ENCODE measurements at regions not wholly inside any gene's neighbourhood (a gene's known extent, or its start where the extent isn't known, plus 50 kb on each side); places are given as distances from the start of the nearest gene placed in this dataset.

GRCh38 chr2:33730193-33730592 is 131.1 kb upstream of the FAM98A start:
- Mint-ChIP-seq H3K9me3 (peaks cover 15% of the 10 kb centered on the region), H3K27ac (no peak overlapping the region), H3K4me3 (no peak overlapping the region), H3K4me1 (no peaks in the 10 kb centered on the region), H3K36me3 (ENCODE audit: low read depth) (peaks cover 5% of the 10 kb centered on the region), H3K27me3 (ENCODE audit: low read depth, poor library complexity) (no peaks in the 10 kb centered on the region)
- DNase-seq, result no peak
- no peak for TF ChIP-seq CTCF (IDR thresholded peaks at IDR 0.05)

GRCh38 chr2:33729353-33729752 is 130.3 kb upstream of the FAM98A start:
- H3K27me3 Mint-ChIP-seq (ENCODE audit: low read depth, poor library complexity), result no peaks in the 10 kb centered on the region
- DNase-seq, result no peak
- H3K27ac Mint-ChIP-seq, result no peak overlapping the region
- no peak for TF ChIP-seq CTCF (IDR thresholded peaks at IDR 0.05)
- H3K4me1 Mint-ChIP-seq, result no peaks in the 10 kb centered on the region
- peaks cover 15% of the 10 kb centered on the region for H3K9me3 Mint-ChIP-seq
- H3K4me3 Mint-ChIP-seq, result no peak overlapping the region
- peaks cover 5% of the 10 kb centered on the region for H3K36me3 Mint-ChIP-seq (ENCODE audit: low read depth)

- Mint-ChIP-seq H3K27ac (no peak overlapping the region), H3K36me3 (ENCODE audit: low read depth) (peaks cover 5% of the 10 kb centered on the region), H3K4me1 (no peaks in the 10 kb centered on the region), H3K27me3 (ENCODE audit: low read depth, poor library complexity) (no peaks in the 10 kb centered on the region), H3K4me3 (no peak overlapping the region), H3K9me3 (peaks cover 15% of the 10 kb centered on the region)
- no peak for TF ChIP-seq CTCF (IDR thresholded peaks at IDR 0.05)
- DNase-seq, result no peak
These were observed 129.0 kb upstream of the FAM98A start for GRCh38 chr2:33728106-33728505.

- H3K4me3 Mint-ChIP-seq, result no peak overlapping the region
- no peaks in the 10 kb centered on the region for H3K4me1 Mint-ChIP-seq
- TF ChIP-seq CTCF (IDR thresholded peaks at IDR 0.05), result no peak
- H3K36me3 Mint-ChIP-seq (ENCODE audit: low read depth), result peaks cover 5% of the 10 kb centered on the region
- no peak overlapping the region for H3K27ac Mint-ChIP-seq
- peaks cover 11% of the 10 kb centered on the region for H3K9me3 Mint-ChIP-seq
- DNase-seq, result no peak
- H3K27me3 Mint-ChIP-seq (ENCODE audit: low read depth, poor library complexity), result no peaks in the 10 kb centered on the region
These were observed 128.4 kb upstream of the FAM98A start for GRCh38 chr2:33727361-33728032.

GRCh38 chr2:33726415-33726814 is 127.3 kb upstream of the FAM98A start:
- Mint-ChIP-seq H3K27ac (no peak overlapping the region), H3K4me3 (no peak overlapping the region), H3K36me3 (ENCODE audit: low read depth) (peaks cover 5% of the 10 kb centered on the region), H3K27me3 (ENCODE audit: low read depth, poor library complexity) (no peaks in the 10 kb centered on the region), H3K9me3 (peaks cover 11% of the 10 kb centered on the region), H3K4me1 (no peaks in the 10 kb centered on the region)
- no peak for TF ChIP-seq CTCF (IDR thresholded peaks at IDR 0.05)
- no peak for DNase-seq

GRCh38 chr2:33723329-33723728 is 124.2 kb upstream of the FAM98A start:
- Mint-ChIP-seq H3K9me3 (peaks cover 11% of the 10 kb centered on the region), H3K4me3 (no peak overlapping the region), H3K4me1 (no peaks in the 10 kb centered on the region), H3K27me3 (ENCODE audit: low read depth, poor library complexity) (no peaks in the 10 kb centered on the region), H3K36me3 (ENCODE audit: low read depth) (peaks cover 5% of the 10 kb centered on the region), H3K27ac (no peak overlapping the region)
- no peak for TF ChIP-seq CTCF (IDR thresholded peaks at IDR 0.05)
- DNase-seq, result no peak

Data from nephron progenitor cell (in vitro differentiated cells).